ENCODE measurements at regions not wholly inside any gene's neighbourhood (a gene's known extent, or its start where the extent isn't known, plus 50 kb on each side); places are given as distances from the start of the nearest gene placed in this dataset.

DNA sequence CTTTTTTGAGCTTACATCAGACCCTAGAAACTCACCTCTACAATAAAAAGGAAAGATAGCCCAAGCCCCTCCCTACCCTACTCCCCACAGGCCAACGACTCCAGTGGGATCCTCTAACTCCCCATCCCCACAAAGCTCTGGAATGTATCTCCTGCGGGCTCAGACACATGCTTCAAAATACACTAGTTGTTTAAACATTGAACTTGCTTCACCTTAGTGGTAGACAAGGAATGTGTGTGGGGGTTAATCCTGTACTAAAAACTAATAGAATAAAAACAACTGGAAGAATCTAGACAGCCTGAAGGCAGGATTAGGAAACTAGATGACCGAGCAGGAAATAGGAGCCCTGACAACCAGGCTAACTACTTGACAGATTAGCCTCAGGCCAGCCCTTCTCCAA lies 211.5 kb downstream of the SUCLG1 start:
- H3K4me3 ChIP-seq (ENCODE audit: low read length): no peak overlapping the region
- TF ChIP-seq, protein P1, sequence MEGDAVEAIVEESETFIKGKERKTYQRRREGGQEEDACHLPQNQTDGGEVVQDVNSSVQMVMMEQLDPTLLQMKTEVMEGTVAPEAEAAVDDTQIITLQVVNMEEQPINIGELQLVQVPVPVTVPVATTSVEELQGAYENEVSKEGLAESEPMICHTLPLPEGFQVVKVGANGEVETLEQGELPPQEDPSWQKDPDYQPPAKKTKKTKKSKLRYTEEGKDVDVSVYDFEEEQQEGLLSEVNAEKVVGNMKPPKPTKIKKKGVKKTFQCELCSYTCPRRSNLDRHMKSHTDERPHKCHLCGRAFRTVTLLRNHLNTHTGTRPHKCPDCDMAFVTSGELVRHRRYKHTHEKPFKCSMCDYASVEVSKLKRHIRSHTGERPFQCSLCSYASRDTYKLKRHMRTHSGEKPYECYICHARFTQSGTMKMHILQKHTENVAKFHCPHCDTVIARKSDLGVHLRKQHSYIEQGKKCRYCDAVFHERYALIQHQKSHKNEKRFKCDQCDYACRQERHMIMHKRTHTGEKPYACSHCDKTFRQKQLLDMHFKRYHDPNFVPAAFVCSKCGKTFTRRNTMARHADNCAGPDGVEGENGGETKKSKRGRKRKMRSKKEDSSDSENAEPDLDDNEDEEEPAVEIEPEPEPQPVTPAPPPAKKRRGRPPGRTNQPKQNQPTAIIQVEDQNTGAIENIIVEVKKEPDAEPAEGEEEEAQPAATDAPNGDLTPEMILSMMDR (conservative IDR thresholded peaks at IDR 0.05; ENCODE audit: low read depth, low read length): no peak
- no peak for DNase-seq (ENCODE audit: low read depth)

DNA sequence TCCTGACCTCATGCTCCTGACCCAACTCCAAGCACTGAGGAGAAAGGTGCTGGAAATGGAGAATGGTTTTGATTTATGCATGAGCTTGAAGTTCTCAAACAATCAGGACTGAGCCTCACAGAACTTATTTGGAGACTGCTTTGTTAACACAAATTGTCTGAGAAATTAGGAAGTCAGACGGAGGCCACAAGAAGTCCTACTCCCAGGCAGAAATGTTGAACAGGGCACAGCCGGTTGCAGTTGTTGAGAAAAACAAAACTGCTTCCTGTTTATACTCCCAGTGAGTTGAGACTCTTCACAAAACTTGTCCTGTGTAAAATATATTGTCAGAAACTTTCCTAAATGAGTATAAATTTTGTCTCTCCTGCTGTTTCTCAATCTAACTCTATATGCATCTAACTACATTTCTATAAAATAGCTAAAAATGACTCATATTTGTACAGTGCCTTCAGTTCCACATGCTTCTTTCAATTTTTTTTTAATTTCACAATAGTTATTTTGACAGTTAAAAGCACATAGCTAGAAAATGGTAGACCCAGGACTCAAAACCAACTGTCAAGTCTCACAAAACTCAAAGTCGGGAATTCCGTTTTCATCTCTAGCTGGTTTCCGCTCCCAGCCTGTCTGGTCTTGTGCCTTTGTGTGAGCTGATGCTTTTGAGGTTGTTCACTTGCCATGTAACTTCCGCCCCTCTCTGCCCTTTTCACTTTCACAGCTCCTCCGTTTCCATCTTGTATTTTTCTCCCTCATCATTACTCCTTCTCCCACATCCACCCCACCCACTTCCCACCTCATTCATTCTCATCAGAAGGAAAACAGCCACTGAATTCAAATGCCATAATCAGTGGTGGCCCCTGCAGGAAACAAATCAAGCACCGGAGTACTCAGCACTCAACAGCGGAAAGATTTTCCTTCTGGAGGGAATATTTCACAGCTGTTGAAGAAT lies 215.0 kb downstream of the SUCLG1 start:
- DNase-seq (ENCODE audit: low read depth): no peak
- TF ChIP-seq, protein P1 (conservative IDR thresholded peaks at IDR 0.05; ENCODE audit: low read depth, low read length): no peak
- H3K4me3 ChIP-seq (ENCODE audit: low read length): no peak overlapping the region

GRCh38 chr2:84238907-84239306 lies 220.2 kb downstream of the SUCLG1 start:
- no peak overlapping the region for H3K4me3 ChIP-seq (ENCODE audit: low read length)
- DNase-seq (ENCODE audit: low read depth): no peak
- TF ChIP-seq, protein P1 (conservative IDR thresholded peaks at IDR 0.05; ENCODE audit: low read depth, low read length): no peak

DNA sequence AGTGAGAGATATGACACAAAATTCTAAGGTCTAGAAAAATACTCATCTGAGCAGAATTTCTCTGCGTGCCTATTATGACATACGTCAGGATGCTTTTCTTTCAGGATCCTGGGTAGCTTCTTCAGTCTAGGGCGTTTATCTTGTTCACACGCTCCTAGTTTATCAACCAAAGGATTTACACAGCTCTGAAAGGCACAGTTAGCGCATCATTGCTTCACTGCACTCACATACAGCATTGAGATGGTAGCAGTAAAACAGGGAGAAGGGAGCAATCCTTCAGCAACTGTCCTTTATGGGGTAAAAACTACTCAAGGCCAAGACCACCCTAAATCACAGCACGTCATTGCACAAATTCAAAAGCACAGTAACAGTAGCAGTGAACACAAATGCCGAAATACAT lies 222.8 kb downstream of the SUCLG1 start:
- no peak overlapping the region for H3K4me3 ChIP-seq (ENCODE audit: low read length)
- DNase-seq (ENCODE audit: low read depth): no peak
- TF ChIP-seq, protein P1 (conservative IDR thresholded peaks at IDR 0.05; ENCODE audit: low read depth, low read length): no peak

DNA sequence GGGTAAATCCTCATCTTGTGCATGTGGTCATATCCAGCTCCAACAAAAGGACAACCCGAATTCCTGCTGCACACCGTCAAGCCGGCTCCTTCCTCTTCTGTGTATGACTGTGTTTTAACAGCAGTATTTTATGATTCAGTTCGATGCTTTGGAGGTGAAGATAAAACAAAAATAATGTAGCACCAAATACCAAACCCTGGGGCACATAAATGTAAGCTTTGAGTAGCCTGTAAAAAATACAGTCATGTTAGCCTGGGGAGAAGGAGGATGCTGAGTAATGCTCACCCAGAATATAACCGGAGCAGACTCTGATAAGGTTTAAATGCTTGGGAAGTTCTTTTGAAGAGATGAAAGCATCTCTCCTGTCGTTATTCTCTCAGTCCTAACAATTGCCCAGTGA lies 225.0 kb downstream of the SUCLG1 start:
- TF ChIP-seq, protein P1 (conservative IDR thresholded peaks at IDR 0.05; ENCODE audit: low read depth, low read length): no peak
- DNase-seq (ENCODE audit: low read depth): no peak
- H3K4me3 ChIP-seq (ENCODE audit: low read length): no peak overlapping the region

GRCh38 chr2:84231478-84231877 lies 227.6 kb downstream of the SUCLG1 start:
- DNase-seq (ENCODE audit: low read depth): no peak
- no peak overlapping the region for H3K4me3 ChIP-seq (ENCODE audit: low read length)
- TF ChIP-seq, protein P1 (conservative IDR thresholded peaks at IDR 0.05; ENCODE audit: low read depth, low read length): no peak

GRCh38 chr2:84224121-84224520 lies 235.0 kb downstream of the SUCLG1 start:
- DNase-seq (ENCODE audit: low read depth): no peak
- H3K4me3 ChIP-seq (ENCODE audit: low read length): no peak overlapping the region
- TF ChIP-seq, protein P1 (conservative IDR thresholded peaks at IDR 0.05; ENCODE audit: low read depth, low read length): no peak
